PC-9 (cell line): ENCODE measurements at regions not wholly inside any gene's neighbourhood (a gene's known extent, or its start where the extent isn't known, plus 50 kb on each side); places are given as distances from the start of the nearest gene placed in this dataset.

Experiments used
- CTCF ChIP-seq: fragments of 200-600 bp; sonication (generic); conservative IDR thresholded peaks from 2 replicates; pipeline ENCODE4 v1.6.1; 2017; ENCODE audit warnings: mixed run types, antibody characterized with exemption, mild to moderate bottlenecking, moderate library complexity
- EZH2 ChIP-seq: fragments of 200-600 bp; sonication (generic); IDR thresholded peaks from 2 replicates; pipeline ENCODE4 v1.8.0; 2017; ENCODE audit warnings: antibody characterized with exemption, low read depth

DNA sequence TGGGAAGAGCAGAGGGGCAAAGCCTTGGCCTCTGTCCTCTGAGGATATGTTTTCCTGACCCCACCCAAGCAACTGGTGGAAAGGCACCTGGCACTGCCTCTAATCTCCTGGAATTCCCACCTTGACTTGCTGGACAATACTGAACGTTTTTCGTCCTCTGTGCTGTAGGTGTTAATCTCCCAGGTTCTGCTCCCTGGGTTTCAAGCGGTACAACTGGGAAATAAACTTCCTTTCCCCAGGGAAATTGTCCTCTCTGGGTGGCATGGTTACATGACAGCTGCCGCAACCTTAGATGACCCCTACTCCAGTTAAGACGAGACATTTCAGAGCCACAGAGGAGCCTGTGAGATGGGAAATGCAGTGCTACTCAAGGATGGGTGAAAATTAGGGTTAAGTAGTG lies 57.3 kb upstream of the BCAR3 start:
- TF ChIP-seq EZH2 (no peak), CTCF (no peak)
